Activated CD8-positive, alpha-beta memory T cell treated with anti-CD3 and anti-CD28 coated beads, Interleukin-2, amount 10 ng/mL, durations not matched to agents 7 days and 5 days (primary cell): ENCODE measurements at regions not wholly inside any gene's neighbourhood (a gene's known extent, or its start where the extent isn't known, plus 50 kb on each side); places are given as distances from the start of the nearest gene placed in this dataset.
"Not testable (repeated sequence)": the region's sequence is repeated elsewhere in the genome, so short reads cannot be mapped to it uniquely, and the experiment has no call there.

Experiments used
- ATAC-seq: fragments of 150-1000 bp; cut with Tn5 transposase; one replicate; pipeline ENCODE4 v1.10.0; 2021; ENCODE audit warnings: moderate library complexity
- CTCF ChIA-PET: fragments of 350-600 bp; sonication (Branson Sonifier 250); formaldehyde crosslinking; loops from one replicate; lab custom pipeline; 2021; ENCODE audit warnings: antibody characterized with exemption; lab: Charles Lee
- DNase-seq: peaks from one replicate; pipeline ENCODE4 v3.0.0-alpha.2; 2020
- H3K27ac Mint-ChIP-seq: one replicate; pipeline ENCODE4 v1.8.0; 2021; ENCODE audit warnings: mild to moderate bottlenecking, mixed read lengths
- H3K27me3 Mint-ChIP-seq: one replicate; pipeline ENCODE4 v1.8.0; 2021; ENCODE audit warnings: mixed read lengths
- H3K36me3 Mint-ChIP-seq: one replicate; pipeline ENCODE4 v1.8.0; 2021; ENCODE audit warnings: mild to moderate bottlenecking, mixed read lengths
- H3K4me1 Mint-ChIP-seq: one replicate; pipeline ENCODE4 v1.8.0; 2021; ENCODE audit warnings: mixed read lengths
- H3K4me3 Mint-ChIP-seq: one replicate; pipeline ENCODE4 v1.8.0; 2021; ENCODE audit warnings: mild to moderate bottlenecking, moderate library complexity, mixed read lengths
- H3K9me3 Mint-ChIP-seq: one replicate; pipeline ENCODE4 v1.8.0; 2022; ENCODE audit warnings: low read depth, mixed read lengths

- CTCF ChIA-PET: interaction anchor here (1.6 to 2.8 kb wide), 3 partner anchors 15 to 253 kb away, joined by 5 to 7 read pairs (median 7); no protein-coding TSS in a partner anchor
- not testable (repeated sequence) for H3K36me3 Mint-ChIP-seq, H3K27me3 Mint-ChIP-seq, H3K27ac Mint-ChIP-seq, DNase-seq, ATAC-seq, H3K4me3 Mint-ChIP-seq, H3K4me1 Mint-ChIP-seq, H3K9me3 Mint-ChIP-seq
Observed at GRCh38 chr22:25334631-25335030, 115.2 kb downstream of the CRYBB2 start.

- CTCF ChIA-PET: interaction anchor here (2.2 to 2.8 kb wide), 2 partner anchors 100 to 254 kb away, joined by 7 read pairs; no protein-coding TSS in a partner anchor
- DNase-seq, H3K27me3 Mint-ChIP-seq, H3K9me3 Mint-ChIP-seq, ATAC-seq, H3K27ac Mint-ChIP-seq, H3K4me3 Mint-ChIP-seq, H3K36me3 Mint-ChIP-seq, H3K4me1 Mint-ChIP-seq: not testable (repeated sequence)
Observed at GRCh38 chr22:25335276-25335675, 115.8 kb downstream of the CRYBB2 start.

GRCh38 chr22:25340536-25340935 is 121.1 kb downstream of the CRYBB2 start:
- not testable (repeated sequence) for H3K9me3 Mint-ChIP-seq, H3K27ac Mint-ChIP-seq, H3K4me1 Mint-ChIP-seq, ATAC-seq, H3K4me3 Mint-ChIP-seq, H3K27me3 Mint-ChIP-seq, H3K36me3 Mint-ChIP-seq, DNase-seq
- CTCF ChIA-PET: interaction anchor here (1.2 kb wide), 1 partner anchor 14 kb away, joined by 3 read pairs; no protein-coding TSS in a partner anchor

- DNase-seq, H3K4me3 Mint-ChIP-seq, H3K27me3 Mint-ChIP-seq, H3K9me3 Mint-ChIP-seq, ATAC-seq, CTCF ChIA-PET, H3K27ac Mint-ChIP-seq, H3K4me1 Mint-ChIP-seq: not testable (repeated sequence)
- H3K36me3 Mint-ChIP-seq: peaks cover 17% of the 10 kb centered on the region
Observed at GRCh38 chr22:25344366-25344765, 124.9 kb downstream of the CRYBB2 start.

GRCh38 chr22:25346859-25347751 is 127.7 kb downstream of the CRYBB2 start:
- peaks cover 4% of the 10 kb centered on the region for H3K9me3 Mint-ChIP-seq
- H3K27ac Mint-ChIP-seq: no peak overlapping the region
- CTCF ChIA-PET: no interaction called here
- H3K36me3 Mint-ChIP-seq: peaks cover 22% of the 10 kb centered on the region
- H3K4me1 Mint-ChIP-seq: no peaks in the 10 kb centered on the region
- DNase-seq: no peak
- no peak overlapping the region for H3K4me3 Mint-ChIP-seq
- no peaks in the 10 kb centered on the region for H3K27me3 Mint-ChIP-seq
- ATAC-seq: no peak

GRCh38 chr22:25347752-25348102 is 128.3 kb downstream of the CRYBB2 start:
- no peak overlapping the region for H3K4me3 Mint-ChIP-seq
- CTCF ChIA-PET: no interaction called here
- DNase-seq (no peak), ATAC-seq (no peak)
- H3K27ac Mint-ChIP-seq: no peak overlapping the region
- H3K4me1 Mint-ChIP-seq: no peaks in the 10 kb centered on the region
- no peaks in the 10 kb centered on the region for H3K27me3 Mint-ChIP-seq
- peaks cover 23% of the 10 kb centered on the region for H3K36me3 Mint-ChIP-seq
- H3K9me3 Mint-ChIP-seq: peaks cover 4% of the 10 kb centered on the region

- DNase-seq (no peak), ATAC-seq (no peak)
- Mint-ChIP-seq H3K4me3 (no peak overlapping the region), H3K27me3 (no peaks in the 10 kb centered on the region), H3K27ac (no peak overlapping the region), H3K4me1 (no peaks in the 10 kb centered on the region), H3K9me3 (peaks cover 3% of the 10 kb centered on the region), H3K36me3 (peaks cover 24% of the 10 kb centered on the region)
- CTCF ChIA-PET: no interaction called here
Observed at GRCh38 chr22:25348391-25348790, 129.0 kb downstream of the CRYBB2 start.

GRCh38 chr22:25348996-25349395 is 129.6 kb downstream of the CRYBB2 start:
- H3K4me1 Mint-ChIP-seq, ATAC-seq, H3K4me3 Mint-ChIP-seq, H3K9me3 Mint-ChIP-seq, DNase-seq, H3K27ac Mint-ChIP-seq, H3K27me3 Mint-ChIP-seq: not testable (repeated sequence)
- peaks cover 24% of the 10 kb centered on the region for H3K36me3 Mint-ChIP-seq
- CTCF ChIA-PET: interaction anchor here (1.0 kb wide), 1 partner anchor 15 kb away, joined by 5 read pairs; no protein-coding TSS in a partner anchor

GRCh38 chr22:25350551-25350971 is 131.1 kb downstream of the CRYBB2 start:
- H3K27me3 Mint-ChIP-seq: no peaks in the 10 kb centered on the region
- ATAC-seq: no peak
- no peak overlapping the region for H3K27ac Mint-ChIP-seq
- CTCF ChIA-PET: interaction anchor here (0.7 to 1.3 kb wide), 2 partner anchors 251 to 278 kb away, joined by 3 read pairs; no protein-coding TSS in a partner anchor
- H3K4me1 Mint-ChIP-seq: no peaks in the 10 kb centered on the region
- no peaks in the 10 kb centered on the region for H3K9me3 Mint-ChIP-seq
- H3K4me3 Mint-ChIP-seq: no peak overlapping the region
- no peak for DNase-seq
- H3K36me3 Mint-ChIP-seq: peaks cover 20% of the 10 kb centered on the region

GRCh38 chr22:25351631-25352293 is 132.3 kb downstream of the CRYBB2 start:
- Mint-ChIP-seq H3K36me3 (peaks cover 14% of the 10 kb centered on the region), H3K27me3 (no peaks in the 10 kb centered on the region), H3K4me3 (no peak overlapping the region), H3K9me3 (no peaks in the 10 kb centered on the region), H3K27ac (no peak overlapping the region), H3K4me1 (no peaks in the 10 kb centered on the region)
- CTCF ChIA-PET: no interaction called here
- DNase-seq (no peak), ATAC-seq (no peak)

- CTCF ChIA-PET: no interaction called here
- Mint-ChIP-seq H3K4me1 (no peaks in the 10 kb centered on the region), H3K4me3 (no peak overlapping the region), H3K36me3 (peaks cover 16% of the 10 kb centered on the region), H3K27ac (no peak overlapping the region), H3K27me3 (no peaks in the 10 kb centered on the region), H3K9me3 (no peaks in the 10 kb centered on the region)
- ATAC-seq: no peak
- no peak for DNase-seq
Observed at GRCh38 chr22:25352294-25352680, 132.8 kb downstream of the CRYBB2 start.

- Mint-ChIP-seq H3K4me1 (no peaks in the 10 kb centered on the region), H3K9me3 (no peaks in the 10 kb centered on the region), H3K27ac (no peak overlapping the region), H3K4me3 (no peak overlapping the region), H3K36me3 (peaks cover 12% of the 10 kb centered on the region), H3K27me3 (no peaks in the 10 kb centered on the region)
- no peak for DNase-seq
- ATAC-seq: no peak
- CTCF ChIA-PET: no interaction called here
Observed at GRCh38 chr22:25353516-25354445, 134.3 kb downstream of the CRYBB2 start.

- Mint-ChIP-seq H3K27ac (no peak overlapping the region), H3K36me3 (peaks cover 11% of the 10 kb centered on the region), H3K27me3 (no peaks in the 10 kb centered on the region), H3K9me3 (no peaks in the 10 kb centered on the region), H3K4me1 (no peaks in the 10 kb centered on the region), H3K4me3 (no peak overlapping the region)
- ATAC-seq (no peak), DNase-seq (no peak)
- CTCF ChIA-PET: no interaction called here
Observed at GRCh38 chr22:25354456-25354855, 135.0 kb downstream of the CRYBB2 start.
